ENCODE measurements at regions not wholly inside any gene's neighbourhood (a gene's known extent, or its start where the extent isn't known, plus 50 kb on each side); places are given as distances from the start of the nearest gene placed in this dataset.

DNA sequence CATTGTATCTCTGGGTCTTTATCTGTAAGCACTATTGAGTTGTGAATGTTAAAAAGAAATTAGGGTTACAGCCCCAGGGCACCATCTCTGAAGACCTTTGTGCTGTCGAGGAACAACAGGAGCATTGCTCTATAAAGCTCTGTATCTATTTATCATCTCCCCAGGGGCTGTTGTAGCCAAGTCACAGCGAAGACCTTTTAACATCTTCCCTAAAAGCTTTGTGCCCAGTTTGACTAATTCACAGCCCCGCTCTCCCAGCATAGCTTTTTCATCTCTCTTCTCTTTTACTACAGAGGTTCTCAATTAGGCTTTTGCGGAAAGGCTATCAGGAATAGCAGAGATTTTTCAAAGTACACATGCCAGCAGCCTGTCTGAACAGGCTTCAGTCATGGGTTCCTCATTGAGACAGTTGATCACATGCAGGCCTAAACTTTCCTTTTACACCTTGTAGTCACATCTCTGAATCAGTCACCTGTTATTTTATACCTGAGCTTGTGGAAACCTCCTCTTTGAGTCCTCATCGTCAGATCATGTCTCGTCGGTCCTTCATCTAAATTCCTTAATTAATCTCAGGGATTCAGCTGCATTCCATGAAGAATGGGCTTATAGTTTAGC lies 140.5 kb downstream of the NPR3 start:
- no peak for TF ChIP-seq CTCF (IDR thresholded peaks at IDR 0.05)
- TF ChIP-seq TEAD4 (IDR thresholded peaks at IDR 0.05; ENCODE audit: borderline replicate concordance, insufficient read depth), result no peak
- TF ChIP-seq, protein P1, sequence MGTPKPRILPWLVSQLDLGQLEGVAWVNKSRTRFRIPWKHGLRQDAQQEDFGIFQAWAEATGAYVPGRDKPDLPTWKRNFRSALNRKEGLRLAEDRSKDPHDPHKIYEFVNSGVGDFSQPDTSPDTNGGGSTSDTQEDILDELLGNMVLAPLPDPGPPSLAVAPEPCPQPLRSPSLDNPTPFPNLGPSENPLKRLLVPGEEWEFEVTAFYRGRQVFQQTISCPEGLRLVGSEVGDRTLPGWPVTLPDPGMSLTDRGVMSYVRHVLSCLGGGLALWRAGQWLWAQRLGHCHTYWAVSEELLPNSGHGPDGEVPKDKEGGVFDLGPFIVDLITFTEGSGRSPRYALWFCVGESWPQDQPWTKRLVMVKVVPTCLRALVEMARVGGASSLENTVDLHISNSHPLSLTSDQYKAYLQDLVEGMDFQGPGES (IDR thresholded peaks at IDR 0.05; ENCODE audit: low read depth, low read length), result no peak
- no peak for TF ChIP-seq FOXM1 (IDR thresholded peaks at IDR 0.05; ENCODE audit: low read depth)
- TF ChIP-seq TCF12 (IDR thresholded peaks at IDR 0.05), result no peak
- TF ChIP-seq, protein P2, sequence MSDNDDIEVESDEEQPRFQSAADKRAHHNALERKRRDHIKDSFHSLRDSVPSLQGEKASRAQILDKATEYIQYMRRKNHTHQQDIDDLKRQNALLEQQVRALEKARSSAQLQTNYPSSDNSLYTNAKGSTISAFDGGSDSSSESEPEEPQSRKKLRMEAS (IDR thresholded peaks at IDR 0.05; ENCODE audit: low read depth), result no peak
- TF ChIP-seq RAD21 (IDR thresholded peaks at IDR 0.05; ENCODE audit: low read length), result no peak
- TF ChIP-seq ELF1 (IDR thresholded peaks at IDR 0.05), result no peak
- TF ChIP-seq FOXJ3 (CRISPR knock-in tag; IDR thresholded peaks at IDR 0.05), result no peak
- TF ChIP-seq POLR2AphosphoS5 (IDR thresholded peaks at IDR 0.05; ENCODE audit: low read depth, low read length), result no peak
- TF ChIP-seq SMC3 (IDR thresholded peaks at IDR 0.05; ENCODE audit: low read depth, low read length), result no peak
- TF ChIP-seq MXI1 (IDR thresholded peaks at IDR 0.05; ENCODE audit: low read depth, low read length), result no peak
